Kidney (tissue), 13 donors: ENCODE measurements at regions not wholly inside any gene's neighbourhood (a gene's known extent, or its start where the extent isn't known, plus 50 kb on each side); places are given as distances from the start of the nearest gene placed in this dataset.
A peak's percentile ranks its signal among the peaks of the same experiment; 100 is the strongest.

ENCODE experiments used
- DNase-seq, 5 donors: peaks; one replicate each; pipeline ENCODE4 v3.0.0-alpha.2; 2013 to 2020
- FAIRE-seq: peaks from 2 replicates; lab custom pipeline; 2012; peaks lifted over from hg19 to GRCh38; lab: Jason Lieb, UNC
- H3K27ac ChIP-seq, 2 donors: one replicate each; pipeline ENCODE4 v1.7.0; 2013; ENCODE audit warnings: low read depth in 2 of 2, low read length in 2 of 2, inconsistent platforms in 1 of 2
- H3K27me3 ChIP-seq: one replicate; pipeline ENCODE4 v1.7.1; 2013; ENCODE audit warnings: low read length, inconsistent platforms; ENCODE audit not compliant: control insufficient read depth, insufficient read depth
- H3K36me3 ChIP-seq, 3 donors: one replicate each; pipeline versions ENCODE4 v1.7.0 to v1.7.1; 2013; ENCODE audit warnings: low read length in 3 of 3, control low read depth in 1 of 3, inconsistent platforms in 1 of 3; ENCODE audit not compliant: insufficient read depth in 3 of 3, control insufficient read depth in 2 of 3
- H3K4me1 ChIP-seq, 3 donors: one replicate each; pipeline versions ENCODE4 v1.7.0 to v1.7.1; 2013; ENCODE audit warnings: low read length in 3 of 3, inconsistent platforms in 1 of 3, low read depth in 1 of 3; ENCODE audit not compliant: control insufficient read depth in 2 of 3, insufficient read depth in 2 of 3
- H3K4me3 ChIP-seq, 3 donors: one replicate each; pipeline versions ENCODE4 v1.7.0 to v1.8.1; 2013; ENCODE audit warnings: low read length in 3 of 3, control low read depth in 1 of 3, inconsistent platforms in 1 of 3
- H3K9ac ChIP-seq, 3 donors: one replicate each; pipeline versions ENCODE4 v1.7.0 to v1.7.1; 2013; ENCODE audit warnings: low read length in 3 of 3, control low read depth in 1 of 3, inconsistent platforms in 1 of 3
- H3K9me3 ChIP-seq, 3 donors: one replicate each; pipeline versions ENCODE4 v1.7.0 to v1.7.1; 2013; ENCODE audit warnings: low read length in 3 of 3, control low read depth in 1 of 3, inconsistent platforms in 1 of 3; ENCODE audit not compliant: control insufficient read depth in 2 of 3, insufficient read depth in 1 of 3
- intact Hi-C: fragments of 100-400 bp; cut with DNase I; formaldehyde crosslinking; loops from one replicate; pipeline ENCODE4 v1.11.1; 2022
- TF ChIP-seq, protein P1 (sequence below): IDR thresholded peaks from 3 replicates; pipeline ENCODE4 v1.5.1; 2012; ENCODE audit warnings: mild to moderate bottlenecking, moderate library complexity, borderline replicate concordance; ENCODE audit not compliant: insufficient read depth; ENCODE audit errors: extremely low read depth
- donor health status: control.
- donor health status: control.
- donor health status: control.
- donor health status: control.
- donor health status: control.
- donor health status: DM: yes; HTN: yes; CAD: no.
- donor health status: Normal renal cell carcinoma (clear cell type).

DNA sequence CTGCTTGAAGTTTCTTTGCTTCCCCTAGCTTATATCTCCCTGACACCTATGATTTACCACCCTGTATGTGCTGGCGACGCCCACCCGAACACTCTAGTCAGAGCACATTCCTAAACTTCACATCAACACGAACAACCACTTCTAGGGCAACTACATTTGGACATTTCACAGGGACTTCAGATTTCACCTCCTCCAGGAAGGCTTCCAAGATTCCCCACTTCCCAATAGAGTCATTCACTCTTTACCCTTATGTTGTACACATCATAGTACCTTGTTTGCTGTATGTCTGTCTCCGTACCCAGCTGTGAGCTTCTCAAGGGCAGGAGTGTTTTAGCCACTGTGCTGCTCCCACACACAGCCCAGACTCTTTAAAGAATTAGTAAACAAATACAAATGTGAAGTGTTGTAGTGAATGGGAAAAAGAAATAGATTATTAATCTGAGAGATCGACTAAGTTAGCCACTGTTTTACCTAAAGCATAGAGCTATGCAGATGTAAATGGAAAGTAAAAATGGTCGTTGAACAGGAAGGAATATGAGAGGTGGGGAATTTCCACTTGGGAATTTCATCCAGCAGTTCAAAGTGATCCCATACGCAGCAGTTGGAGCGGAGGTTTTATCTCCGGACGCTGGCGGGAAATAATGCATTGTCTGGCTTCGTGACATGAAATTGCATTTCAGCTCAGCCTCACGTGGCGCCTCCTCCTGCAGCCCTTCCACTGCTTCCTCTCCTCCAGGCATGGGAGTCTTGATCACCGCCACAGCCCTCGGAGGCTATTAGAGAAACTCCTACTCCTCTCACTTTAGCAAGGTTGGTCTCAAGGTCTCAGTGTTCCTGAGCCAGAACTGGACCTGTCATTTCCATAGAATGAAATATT, 233.4 kb upstream of the COPS8 start:
- Histone ChIP-seq H3K36me3 (no peaks in the 10 kb centered on the region), H3K27me3 (no peaks in the 10 kb centered on the region), H3K4me1 (no peaks in the 10 kb centered on the region), H3K9me3 (no peaks in the 10 kb centered on the region), H3K4me3 (no peak overlapping the region), H3K9ac (no peak overlapping the region), H3K27ac (no peak overlapping the region)
- DNase-seq (peak in 2 of 5 donors; percentile 43 to 51), FAIRE-seq (no peak)
- TF ChIP-seq, protein P1, sequence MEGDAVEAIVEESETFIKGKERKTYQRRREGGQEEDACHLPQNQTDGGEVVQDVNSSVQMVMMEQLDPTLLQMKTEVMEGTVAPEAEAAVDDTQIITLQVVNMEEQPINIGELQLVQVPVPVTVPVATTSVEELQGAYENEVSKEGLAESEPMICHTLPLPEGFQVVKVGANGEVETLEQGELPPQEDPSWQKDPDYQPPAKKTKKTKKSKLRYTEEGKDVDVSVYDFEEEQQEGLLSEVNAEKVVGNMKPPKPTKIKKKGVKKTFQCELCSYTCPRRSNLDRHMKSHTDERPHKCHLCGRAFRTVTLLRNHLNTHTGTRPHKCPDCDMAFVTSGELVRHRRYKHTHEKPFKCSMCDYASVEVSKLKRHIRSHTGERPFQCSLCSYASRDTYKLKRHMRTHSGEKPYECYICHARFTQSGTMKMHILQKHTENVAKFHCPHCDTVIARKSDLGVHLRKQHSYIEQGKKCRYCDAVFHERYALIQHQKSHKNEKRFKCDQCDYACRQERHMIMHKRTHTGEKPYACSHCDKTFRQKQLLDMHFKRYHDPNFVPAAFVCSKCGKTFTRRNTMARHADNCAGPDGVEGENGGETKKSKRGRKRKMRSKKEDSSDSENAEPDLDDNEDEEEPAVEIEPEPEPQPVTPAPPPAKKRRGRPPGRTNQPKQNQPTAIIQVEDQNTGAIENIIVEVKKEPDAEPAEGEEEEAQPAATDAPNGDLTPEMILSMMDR: no peak
- intact Hi-C loops: no loop called here

DNA sequence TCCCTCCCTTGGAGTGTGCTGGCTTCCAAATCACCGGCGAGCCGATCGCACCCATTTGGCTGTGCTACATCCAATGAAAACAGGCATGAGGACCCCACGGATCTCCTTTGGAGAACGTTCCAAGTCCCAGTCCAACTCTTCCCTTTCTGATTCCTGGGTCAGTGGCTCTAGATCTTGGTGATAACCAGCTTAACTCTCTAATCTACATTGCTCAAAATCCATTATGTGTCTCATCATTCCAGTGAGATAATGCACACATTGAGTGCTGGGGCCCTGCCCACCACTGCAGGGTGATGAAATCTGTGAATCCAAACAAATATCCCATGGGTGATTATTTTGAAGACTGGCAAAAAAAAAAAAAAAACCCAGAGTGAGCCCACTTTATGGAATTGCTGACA, 232.7 kb upstream of the COPS8 start:
- H3K36me3 ChIP-seq: no peaks in the 10 kb centered on the region
- no peak for DNase-seq
- TF ChIP-seq, protein P1: no peak
- no peak overlapping the region for H3K4me3 ChIP-seq
- H3K9me3 ChIP-seq: no peaks in the 10 kb centered on the region
- intact Hi-C loops: no loop called here
- no peak overlapping the region for H3K9ac ChIP-seq
- no peaks in the 10 kb centered on the region for H3K4me1 ChIP-seq
- H3K27ac ChIP-seq: no peak overlapping the region
- no peaks in the 10 kb centered on the region for H3K27me3 ChIP-seq
- no peak for FAIRE-seq

DNA sequence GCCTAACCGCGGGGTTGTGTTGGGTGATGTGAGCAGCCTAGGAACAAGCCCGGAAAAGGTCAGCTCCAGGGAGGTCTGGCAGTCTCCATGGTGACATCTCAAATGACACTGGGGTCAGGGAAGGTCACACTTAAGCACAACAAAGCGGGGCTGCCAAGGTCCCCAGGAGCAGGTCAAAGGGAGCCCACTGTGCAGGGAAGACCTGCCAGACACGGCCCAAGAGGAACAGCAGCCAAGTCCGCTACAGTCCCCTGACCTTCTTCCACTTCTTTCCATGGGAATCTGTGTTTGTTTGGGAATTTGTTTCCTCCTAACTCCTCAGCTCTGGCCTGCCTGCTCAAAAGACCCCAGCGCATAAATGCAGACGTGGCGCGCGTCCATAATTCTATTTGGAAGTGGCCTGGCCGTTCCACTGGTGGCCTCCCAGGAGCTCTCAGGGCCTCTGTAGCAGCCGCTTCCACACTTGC, 232.1 kb upstream of the COPS8 start:
- no peak overlapping the region for H3K27ac ChIP-seq
- no peaks in the 10 kb centered on the region for H3K4me1 ChIP-seq
- FAIRE-seq: no peak
- DNase-seq: peak in 3 of 5 donors; percentile 45 to 58 (median 47)
- H3K27me3 ChIP-seq: no peaks in the 10 kb centered on the region
- no peaks in the 10 kb centered on the region for H3K9me3 ChIP-seq
- no peaks in the 10 kb centered on the region for H3K36me3 ChIP-seq
- no peak overlapping the region for H3K4me3 ChIP-seq
- H3K9ac ChIP-seq: no peak overlapping the region
- intact Hi-C loops: no loop called here
- TF ChIP-seq, protein P1: no peak
